Astrocyte (in vitro differentiated cells and primary cell): ENCODE measurements at regions not wholly inside any gene's neighbourhood (a gene's known extent, or its start where the extent isn't known, plus 50 kb on each side); places are given as distances from the start of the nearest gene placed in this dataset.
"Not testable (repeated sequence)": the region's sequence is repeated elsewhere in the genome, so short reads cannot be mapped to it uniquely, and the experiment has no call there.

Experiments used
- DNase-seq: peaks from one replicate; pipeline ENCODE4 v3.0.0-alpha.2; 2010; ENCODE audit warnings: low read depth
- FAIRE-seq: peaks from 2 replicates; lab custom pipeline; 2011; peaks lifted over from hg19 to GRCh38; lab: Jason Lieb, UNC
- H2AFZ ChIP-seq: 2 replicates; pipeline ENCODE4 v1.6.0; 2012; ENCODE audit warnings: low read depth, low read length, inconsistent platforms
- H3K27ac ChIP-seq: 2 replicates; pipeline ENCODE4 v1.5.1; 2011; ENCODE audit warnings: low read depth, low read length, inconsistent platforms
- H3K27me3 ChIP-seq: 2 replicates; pipeline ENCODE4 v1.6.0; 2011; ENCODE audit warnings: low read length, inconsistent platforms; ENCODE audit not compliant: insufficient read depth
- H3K36me3 ChIP-seq: 2 replicates; pipeline ENCODE4 v1.5.1; 2011; ENCODE audit warnings: low read length, inconsistent platforms; ENCODE audit not compliant: insufficient read depth
- H3K4me1 ChIP-seq: 2 replicates; pipeline ENCODE4 v1.5.1; 2011; ENCODE audit warnings: low read length, inconsistent platforms; ENCODE audit not compliant: insufficient read depth
- H3K4me2 ChIP-seq: 2 replicates; pipeline ENCODE4 v1.6.0; 2012; ENCODE audit warnings: low read length, inconsistent platforms
- H3K4me3 ChIP-seq: 2 replicates; pipeline ENCODE4 v1.5.1; 2011; ENCODE audit warnings: low read depth, mild to moderate bottlenecking, low read length, inconsistent platforms; ENCODE audit not compliant: insufficient read depth
- H3K79me2 ChIP-seq: 2 replicates; pipeline ENCODE4 v1.6.0; 2012; ENCODE audit warnings: mild to moderate bottlenecking, low read length, inconsistent platforms; ENCODE audit not compliant: insufficient read depth
- H3K9ac ChIP-seq: 2 replicates; pipeline ENCODE4 v1.6.0; 2012; ENCODE audit warnings: mild to moderate bottlenecking, low read length, inconsistent platforms
- H3K9me3 ChIP-seq: 2 replicates; pipeline ENCODE4 v1.5.1; 2012; ENCODE audit warnings: low read depth, mild to moderate bottlenecking, low read length, inconsistent platforms; ENCODE audit not compliant: insufficient read depth
- H4K20me1 ChIP-seq: 2 replicates; pipeline ENCODE4 v1.6.0; 2012; ENCODE audit warnings: low read length, inconsistent platforms; ENCODE audit not compliant: insufficient read depth
- H3K27ac Mint-ChIP-seq: one replicate; pipeline ENCODE4 v1.8.0; 2021; ENCODE audit warnings: mild to moderate bottlenecking, mixed read lengths; ENCODE audit not compliant: unreplicated experiment
- H3K27me3 Mint-ChIP-seq: one replicate; pipeline ENCODE4 v1.8.0; 2021; ENCODE audit warnings: low read depth, mixed read lengths; ENCODE audit not compliant: unreplicated experiment
- H3K36me3 Mint-ChIP-seq: one replicate; pipeline ENCODE4 v1.8.0; 2021; ENCODE audit warnings: low read depth, mixed read lengths; ENCODE audit not compliant: unreplicated experiment
- H3K4me1 Mint-ChIP-seq: one replicate; pipeline ENCODE4 v1.8.0; 2021; ENCODE audit warnings: low read depth, mixed read lengths; ENCODE audit not compliant: unreplicated experiment
- H3K4me3 Mint-ChIP-seq: one replicate; pipeline ENCODE4 v1.8.0; 2021; ENCODE audit warnings: mild to moderate bottlenecking, moderate library complexity, mixed read lengths; ENCODE audit not compliant: unreplicated experiment
- H3K9me3 Mint-ChIP-seq: one replicate; pipeline ENCODE4 v1.8.0; 2021; ENCODE audit warnings: mild to moderate bottlenecking, mixed read lengths; ENCODE audit not compliant: unreplicated experiment
- EZH2 ChIP-seq: IDR thresholded peaks from 2 replicates; pipeline ENCODE4 v1.6.1; 2012; ENCODE audit warnings: mild to moderate bottlenecking, low read length, inconsistent platforms; ENCODE audit not compliant: insufficient read depth
- TF ChIP-seq, protein P1 (sequence below): IDR thresholded peaks from 2 replicates; pipeline ENCODE4 v1.5.1; 2011; ENCODE audit warnings: low read depth, mild to moderate bottlenecking, inconsistent platforms, low read length, moderate library complexity; ENCODE audit not compliant: insufficient read depth

DNA sequence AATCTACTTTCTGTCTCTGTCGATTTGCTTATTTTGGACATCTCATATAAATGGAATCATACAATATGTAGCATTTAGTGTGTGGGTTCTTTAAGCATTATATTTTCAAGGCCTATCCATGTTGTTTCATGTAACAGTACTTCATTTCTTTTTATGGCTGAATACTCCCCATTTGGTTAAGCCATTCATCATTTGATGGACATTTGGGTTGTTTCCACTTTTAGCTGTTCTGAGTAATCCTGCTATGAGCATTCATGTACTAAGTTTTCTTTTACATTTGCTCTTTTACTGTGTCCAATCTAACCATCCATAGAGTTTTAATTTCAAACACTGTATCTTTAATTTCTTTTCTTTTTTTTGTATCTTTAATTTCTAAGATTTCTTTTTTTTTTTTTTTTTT, 55.6 kb upstream of the SPTBN2 start:
- no peaks in the 10 kb centered on the region for H3K9me3 Mint-ChIP-seq

DNA sequence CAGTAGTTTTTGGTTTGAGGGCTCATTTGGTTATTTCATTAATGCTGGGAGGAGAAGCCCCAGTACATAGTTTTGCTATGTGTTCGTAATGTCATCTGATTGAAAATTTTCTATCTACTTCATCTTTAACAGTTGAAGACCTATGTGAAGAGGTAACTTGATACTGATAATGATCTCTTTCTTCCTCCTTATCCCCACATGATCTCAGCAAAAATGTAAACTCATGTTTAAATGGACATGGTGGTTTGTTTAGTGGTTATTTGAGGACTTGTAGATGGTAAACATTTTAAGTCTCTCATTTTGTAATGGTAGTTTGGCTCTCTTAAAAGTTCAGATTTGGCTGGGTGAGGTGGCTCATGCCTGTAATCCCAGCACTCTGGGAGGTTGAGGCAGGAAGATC, 53.7 kb upstream of the SPTBN2 start:
- H3K9me3 Mint-ChIP-seq = no peaks in the 10 kb centered on the region
- no peak overlapping the region for H3K27ac Mint-ChIP-seq
- Histone ChIP-seq H3K27me3 (no peaks in the 10 kb centered on the region), H3K4me3 (no peak overlapping the region), H3K4me2 (no peak overlapping the region), H3K79me2 (no peaks in the 10 kb centered on the region), H2AFZ (no peak overlapping the region), H3K9me3 (no peaks in the 10 kb centered on the region), H3K27ac (no peak overlapping the region), H3K9ac (no peak overlapping the region), H3K4me1 (no peaks in the 10 kb centered on the region), H3K36me3 (no peaks in the 10 kb centered on the region), H4K20me1 (no peaks in the 10 kb centered on the region)
- FAIRE-seq (no peak), DNase-seq (no peak)
- H3K27me3 Mint-ChIP-seq = no peaks in the 10 kb centered on the region
- no peaks in the 10 kb centered on the region for H3K4me1 Mint-ChIP-seq
- no peak overlapping the region for H3K4me3 Mint-ChIP-seq
- H3K36me3 Mint-ChIP-seq = peaks cover 2% of the 10 kb centered on the region
- TF ChIP-seq, protein P1, sequence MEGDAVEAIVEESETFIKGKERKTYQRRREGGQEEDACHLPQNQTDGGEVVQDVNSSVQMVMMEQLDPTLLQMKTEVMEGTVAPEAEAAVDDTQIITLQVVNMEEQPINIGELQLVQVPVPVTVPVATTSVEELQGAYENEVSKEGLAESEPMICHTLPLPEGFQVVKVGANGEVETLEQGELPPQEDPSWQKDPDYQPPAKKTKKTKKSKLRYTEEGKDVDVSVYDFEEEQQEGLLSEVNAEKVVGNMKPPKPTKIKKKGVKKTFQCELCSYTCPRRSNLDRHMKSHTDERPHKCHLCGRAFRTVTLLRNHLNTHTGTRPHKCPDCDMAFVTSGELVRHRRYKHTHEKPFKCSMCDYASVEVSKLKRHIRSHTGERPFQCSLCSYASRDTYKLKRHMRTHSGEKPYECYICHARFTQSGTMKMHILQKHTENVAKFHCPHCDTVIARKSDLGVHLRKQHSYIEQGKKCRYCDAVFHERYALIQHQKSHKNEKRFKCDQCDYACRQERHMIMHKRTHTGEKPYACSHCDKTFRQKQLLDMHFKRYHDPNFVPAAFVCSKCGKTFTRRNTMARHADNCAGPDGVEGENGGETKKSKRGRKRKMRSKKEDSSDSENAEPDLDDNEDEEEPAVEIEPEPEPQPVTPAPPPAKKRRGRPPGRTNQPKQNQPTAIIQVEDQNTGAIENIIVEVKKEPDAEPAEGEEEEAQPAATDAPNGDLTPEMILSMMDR = no peak
- TF ChIP-seq EZH2 = no peak

More for the DNA sequence above, 55.6 kb upstream of the SPTBN2 start:
- Histone ChIP-seq H3K4me1 (no peaks in the 10 kb centered on the region), H3K4me2 (no peak overlapping the region), H4K20me1 (no peaks in the 10 kb centered on the region), H3K27me3 (no peaks in the 10 kb centered on the region), H3K9me3 (no peaks in the 10 kb centered on the region), H2AFZ (no peak overlapping the region), H3K9ac (no peak overlapping the region), H3K4me3 (no peak overlapping the region), H3K79me2 (no peaks in the 10 kb centered on the region), H3K27ac (no peak overlapping the region), H3K36me3 (no peaks in the 10 kb centered on the region)
- TF ChIP-seq, protein P1 = no peak
- no peak for TF ChIP-seq EZH2
- Mint-ChIP-seq H3K4me1 (no peaks in the 10 kb centered on the region), H3K27me3 (no peaks in the 10 kb centered on the region), H3K4me3 (no peak overlapping the region), H3K27ac (no peak overlapping the region), H3K36me3 (no peaks in the 10 kb centered on the region)
- FAIRE-seq = no peak
- DNase-seq = peak; percentile 5

DNA sequence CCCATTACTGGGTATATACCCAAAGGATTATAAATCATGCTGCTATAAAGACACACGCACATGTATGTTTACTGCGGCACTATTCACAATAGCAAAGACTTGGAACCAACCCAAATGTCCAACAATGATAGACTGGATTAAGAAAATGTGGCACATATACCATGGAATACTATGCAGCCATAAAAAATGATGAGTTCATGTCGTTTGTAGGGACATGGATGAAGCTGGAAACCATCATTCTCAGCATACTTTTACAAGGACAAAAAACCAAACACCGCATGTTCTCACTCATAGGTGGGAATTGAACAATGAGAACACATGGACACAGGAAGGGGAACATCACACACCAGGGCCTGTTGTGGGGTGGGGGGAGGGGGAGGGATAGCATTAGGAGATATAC, 50.6 kb upstream of the SPTBN2 start:
- H3K9ac ChIP-seq, H3K27ac ChIP-seq, H3K27me3 Mint-ChIP-seq, H3K79me2 ChIP-seq, H2AFZ ChIP-seq, H4K20me1 ChIP-seq, H3K36me3 Mint-ChIP-seq, H3K27me3 ChIP-seq, H3K4me1 Mint-ChIP-seq, H3K4me3 ChIP-seq, FAIRE-seq, H3K36me3 ChIP-seq, H3K4me1 ChIP-seq, H3K4me3 Mint-ChIP-seq, DNase-seq, H3K4me2 ChIP-seq, H3K27ac Mint-ChIP-seq, H3K9me3 ChIP-seq, H3K9me3 Mint-ChIP-seq: not testable (repeated sequence)
